Effector memory CD4-positive, alpha-beta T cell (primary cell): ENCODE measurements at regions not wholly inside any gene's neighbourhood (a gene's known extent, or its start where the extent isn't known, plus 50 kb on each side); places are given as distances from the start of the nearest gene placed in this dataset.

Source experiments
- DNase-seq, 3 donors: peaks; one replicate each; pipeline ENCODE4 v3.0.0-alpha.2; 2020
- H3K27ac ChIP-seq: 2 replicates; pipeline ENCODE4 v1.7.0; 2013; ENCODE audit warnings: mild to moderate bottlenecking, low read length, moderate library complexity; ENCODE audit not compliant: insufficient read depth, poor library complexity, severe bottlenecking
- H3K27me3 ChIP-seq: replicated peaks from 2 replicates; pipeline ENCODE4 v1.7.0; 2013; ENCODE audit warnings: mild to moderate bottlenecking, low read length; ENCODE audit not compliant: insufficient read depth, control insufficient read depth, poor library complexity, severe bottlenecking
- H3K36me3 ChIP-seq: 2 replicates; pipeline ENCODE4 v1.7.0; 2013; ENCODE audit warnings: mild to moderate bottlenecking, low read length, moderate library complexity; ENCODE audit not compliant: control insufficient read depth, insufficient read depth
- H3K4me1 ChIP-seq: 2 replicates; pipeline ENCODE4 v1.7.0; 2013; ENCODE audit warnings: low read length, mild to moderate bottlenecking; ENCODE audit not compliant: control insufficient read depth, insufficient read depth, poor library complexity, severe bottlenecking
- H3K4me3 ChIP-seq: 2 replicates; pipeline ENCODE4 v1.7.0; 2013; ENCODE audit warnings: low read length, low read depth, mild to moderate bottlenecking; ENCODE audit not compliant: insufficient read depth, poor library complexity, severe bottlenecking
- H3K9me3 ChIP-seq: 2 replicates; pipeline ENCODE4 v1.7.0; 2013; ENCODE audit warnings: mild to moderate bottlenecking, low read length, moderate library complexity; ENCODE audit not compliant: control insufficient read depth

DNA sequence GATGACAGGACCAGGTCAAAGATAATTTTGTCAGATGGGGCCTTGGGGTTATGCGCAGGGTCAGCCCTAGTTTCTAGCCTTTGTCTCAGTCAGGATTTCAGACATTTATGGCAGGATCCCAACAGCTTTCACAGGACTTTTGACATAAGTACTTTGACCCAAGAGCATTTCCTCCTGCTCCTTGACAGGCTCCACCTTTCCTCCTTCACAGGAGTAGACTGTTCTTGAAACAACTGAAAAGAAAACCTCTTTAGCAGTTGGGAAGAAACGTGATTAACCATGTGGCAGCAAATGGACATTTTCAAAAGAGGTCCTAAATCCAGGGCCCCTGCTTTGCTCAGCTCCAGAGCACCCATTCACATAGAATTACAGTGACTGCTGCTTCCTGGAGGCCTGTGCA, 120.4 kb upstream of the MAP3K7 start:
- Histone ChIP-seq H3K9me3 (no peaks in the 10 kb centered on the region), H3K4me3 (no peak overlapping the region), H3K4me1 (no peaks in the 10 kb centered on the region), H3K27me3 (no peaks in the 10 kb centered on the region), H3K36me3 (no peaks in the 10 kb centered on the region), H3K27ac (no peak overlapping the region)
- no peak for DNase-seq

GRCh38 chr6:90703336-90703735, 116.5 kb upstream of the MAP3K7 start:
- H3K27me3 ChIP-seq: no peaks in the 10 kb centered on the region
- H3K36me3 ChIP-seq: no peaks in the 10 kb centered on the region
- H3K27ac ChIP-seq: no peak overlapping the region
- no peak overlapping the region for H3K4me3 ChIP-seq
- no peaks in the 10 kb centered on the region for H3K9me3 ChIP-seq
- no peaks in the 10 kb centered on the region for H3K4me1 ChIP-seq
- DNase-seq: no peak

GRCh38 chr6:90701926-90702325, 115.1 kb upstream of the MAP3K7 start:
- Histone ChIP-seq H3K36me3 (no peaks in the 10 kb centered on the region), H3K27me3 (no peaks in the 10 kb centered on the region), H3K27ac (no peak overlapping the region), H3K4me1 (no peaks in the 10 kb centered on the region), H3K9me3 (no peaks in the 10 kb centered on the region), H3K4me3 (no peak overlapping the region)
- DNase-seq: no peak

DNA sequence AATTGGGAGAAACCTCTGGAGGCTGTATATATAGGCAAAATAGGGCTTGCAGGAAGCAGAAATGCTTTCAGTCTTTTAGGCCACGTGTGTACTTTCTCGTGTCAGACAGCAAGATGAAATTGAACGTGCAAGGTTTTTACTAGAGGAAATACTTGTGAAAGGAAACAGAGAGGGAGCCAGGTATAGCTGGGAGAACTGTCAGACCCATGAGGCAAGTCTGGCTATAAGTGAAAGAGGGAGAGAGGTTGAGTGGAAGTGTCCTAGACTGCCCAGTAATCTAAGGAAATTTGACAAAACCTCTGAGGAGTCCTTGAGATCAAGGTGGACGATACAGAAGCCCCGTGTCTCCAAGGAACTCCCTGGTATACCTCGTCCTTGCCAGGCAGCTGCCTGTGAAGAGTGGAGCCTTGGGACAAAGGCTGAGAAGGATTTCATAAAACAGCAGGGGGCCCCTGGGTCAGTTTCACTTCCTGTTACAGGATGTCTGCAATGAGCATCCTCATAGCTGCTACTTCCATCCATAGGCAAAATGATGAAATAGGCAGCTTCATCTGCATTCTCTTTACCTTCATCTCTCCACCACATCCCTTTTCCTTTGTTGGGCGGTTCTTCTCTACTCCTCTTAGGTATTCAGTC, 114.4 kb upstream of the MAP3K7 start:
- Histone ChIP-seq H3K9me3 (no peaks in the 10 kb centered on the region), H3K4me3 (no peak overlapping the region), H3K27ac (no peak overlapping the region), H3K27me3 (no peaks in the 10 kb centered on the region), H3K36me3 (no peaks in the 10 kb centered on the region), H3K4me1 (no peaks in the 10 kb centered on the region)
- no peak for DNase-seq

DNA sequence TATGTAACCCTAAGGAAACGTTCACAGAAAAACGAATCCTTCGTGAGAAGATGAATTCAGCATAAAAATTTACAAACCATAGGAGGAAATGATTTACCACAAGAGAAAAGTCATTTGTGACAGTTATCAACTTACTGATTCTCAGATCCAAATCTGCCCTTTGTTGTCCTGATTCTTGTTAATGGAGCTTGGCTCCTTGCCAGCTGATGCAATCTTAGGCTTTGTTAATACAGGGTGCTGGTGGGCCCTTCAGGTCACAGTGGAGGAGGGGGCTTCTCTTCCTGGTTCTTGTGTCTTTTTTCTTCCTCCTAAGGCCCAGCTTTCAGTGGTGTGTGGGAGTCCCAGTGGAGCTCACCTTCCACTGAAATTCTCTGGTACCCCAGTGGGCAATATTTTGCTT, 108.4 kb upstream of the MAP3K7 start:
- DNase-seq: no peak
- no peak overlapping the region for H3K27ac ChIP-seq
- H3K9me3 ChIP-seq: no peaks in the 10 kb centered on the region
- no peaks in the 10 kb centered on the region for H3K4me1 ChIP-seq
- no peaks in the 10 kb centered on the region for H3K27me3 ChIP-seq
- H3K4me3 ChIP-seq: no peak overlapping the region
- no peaks in the 10 kb centered on the region for H3K36me3 ChIP-seq

DNA sequence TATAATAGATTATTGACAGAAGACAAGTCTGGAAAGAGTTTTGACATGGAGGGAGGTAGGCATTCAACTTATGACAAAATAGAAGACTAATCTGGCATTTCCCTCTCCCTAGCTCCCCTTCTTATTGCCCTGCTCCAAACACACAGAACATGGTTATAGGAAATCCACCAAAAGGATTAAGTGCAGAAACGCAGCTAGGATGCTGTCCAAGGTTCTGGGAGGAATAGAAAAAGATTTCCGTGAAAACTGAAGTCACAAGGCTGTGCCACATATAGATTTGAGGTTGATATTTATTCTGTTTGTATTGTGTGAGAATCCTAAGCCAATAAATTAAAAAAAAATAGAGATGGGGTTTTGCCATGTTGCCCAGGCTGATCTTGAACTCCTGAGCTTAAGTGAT, 107.9 kb upstream of the MAP3K7 start:
- DNase-seq: no peak
- Histone ChIP-seq H3K36me3 (no peaks in the 10 kb centered on the region), H3K27ac (no peak overlapping the region), H3K27me3 (no peaks in the 10 kb centered on the region), H3K9me3 (no peaks in the 10 kb centered on the region), H3K4me1 (no peaks in the 10 kb centered on the region), H3K4me3 (no peak overlapping the region)

DNA sequence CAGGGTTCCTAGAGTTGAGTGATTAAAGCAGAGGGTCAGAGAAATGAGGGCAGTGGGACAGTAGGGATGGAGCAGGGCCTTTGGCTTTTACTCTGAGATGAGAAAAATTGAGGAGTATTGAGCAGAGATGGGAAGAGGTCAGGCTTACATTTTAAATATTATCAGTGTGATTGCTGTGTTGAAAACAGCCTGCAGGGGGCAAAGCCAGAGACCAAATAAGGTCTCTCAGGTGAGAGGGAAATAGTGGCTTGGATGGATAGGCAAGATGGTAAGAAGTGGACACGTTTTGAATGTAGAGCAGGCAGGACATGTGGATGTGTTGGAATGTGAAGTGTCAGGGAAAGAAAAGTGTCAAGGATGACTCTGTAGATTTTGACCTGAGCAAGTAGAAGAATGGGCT, 105.0 kb upstream of the MAP3K7 start:
- Histone ChIP-seq H3K4me3 (no peak overlapping the region), H3K27ac (no peak overlapping the region), H3K9me3 (no peaks in the 10 kb centered on the region), H3K36me3 (no peaks in the 10 kb centered on the region), H3K27me3 (no peaks in the 10 kb centered on the region), H3K4me1 (no peaks in the 10 kb centered on the region)
- DNase-seq: no peak

DNA sequence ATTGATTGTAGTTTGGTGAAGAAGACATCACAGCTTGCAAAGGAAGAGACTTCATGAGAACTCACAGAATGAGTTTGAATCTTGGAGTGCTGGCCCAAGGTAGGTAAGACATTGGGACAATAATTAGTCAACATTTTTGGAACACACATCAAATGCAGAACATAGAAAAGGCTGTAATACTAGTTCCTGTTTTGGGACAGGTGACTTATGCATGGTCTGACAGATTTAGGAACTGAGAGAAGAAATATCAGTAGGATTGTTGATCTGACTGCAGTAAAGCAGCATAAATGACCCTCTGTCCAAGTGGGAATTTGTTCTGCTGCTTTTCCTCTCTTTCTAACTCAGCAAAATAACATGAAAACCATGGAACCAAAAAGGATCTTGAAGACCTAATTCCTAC, 102.3 kb upstream of the MAP3K7 start:
- Histone ChIP-seq H3K9me3 (no peaks in the 10 kb centered on the region), H3K27ac (no peak overlapping the region), H3K4me3 (no peak overlapping the region), H3K36me3 (no peaks in the 10 kb centered on the region), H3K4me1 (no peaks in the 10 kb centered on the region), H3K27me3 (no peaks in the 10 kb centered on the region)
- DNase-seq: no peak

DNA sequence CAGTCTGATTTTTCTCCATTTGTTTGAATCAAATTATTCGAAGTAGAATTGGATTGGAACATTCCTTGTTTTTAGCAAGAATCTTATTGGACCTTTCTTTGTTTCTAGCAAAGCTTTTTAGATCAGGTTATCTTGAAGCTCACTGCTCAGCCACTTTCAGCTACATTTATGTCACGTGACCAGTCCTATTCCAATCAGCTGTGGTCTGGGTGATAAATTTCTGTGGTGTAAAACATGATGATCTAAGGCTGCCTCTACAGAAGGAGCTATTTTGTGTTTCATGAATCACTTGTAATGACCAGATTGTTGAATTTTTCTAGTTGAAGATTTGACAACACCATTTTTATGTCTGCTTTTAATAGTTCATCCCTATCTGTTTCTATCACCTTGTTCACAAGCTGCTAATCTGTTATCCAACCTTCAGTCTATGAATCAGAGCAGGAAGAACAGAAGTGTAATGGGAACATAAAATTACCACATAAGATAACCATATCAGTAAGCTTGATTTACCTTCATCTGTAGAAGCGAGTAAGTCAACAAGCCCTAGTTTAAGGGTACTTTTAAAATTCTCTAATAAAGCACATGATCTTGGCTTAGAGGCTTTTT, 101.0 kb upstream of the MAP3K7 start:
- no peak for DNase-seq
- no peak overlapping the region for H3K4me3 ChIP-seq
- H3K9me3 ChIP-seq: no peaks in the 10 kb centered on the region
- no peaks in the 10 kb centered on the region for H3K27me3 ChIP-seq
- H3K4me1 ChIP-seq: no peaks in the 10 kb centered on the region
- H3K27ac ChIP-seq: no peak overlapping the region
- H3K36me3 ChIP-seq: no peaks in the 10 kb centered on the region

GRCh38 chr6:90681863-90682262, 95.0 kb upstream of the MAP3K7 start:
- DNase-seq: no peak
- Histone ChIP-seq H3K27ac (no peak overlapping the region), H3K36me3 (no peaks in the 10 kb centered on the region), H3K4me1 (no peaks in the 10 kb centered on the region), H3K27me3 (no peaks in the 10 kb centered on the region), H3K4me3 (no peak overlapping the region), H3K9me3 (no peaks in the 10 kb centered on the region)
